HEK293 (cell line): ENCODE measurements at regions not wholly inside any gene's neighbourhood (a gene's known extent, or its start where the extent isn't known, plus 50 kb on each side); places are given as distances from the start of the nearest gene placed in this dataset.

Experiments
- CTCF ChIP-seq: fragments of 450-650 bp; formaldehyde crosslinking; IDR thresholded peaks from 2 replicates; pipeline ENCODE4 v1.5.1; 2016; ENCODE audit warnings: missing biosample characterization, missing genetic modification characterization
- MZF1 ChIP-seq: fragments of 450-650 bp; formaldehyde crosslinking; IDR thresholded peaks from 2 replicates; pipeline ENCODE4 v1.5.1; 2017; ENCODE audit warnings: missing biosample characterization, missing genetic modification characterization, borderline replicate concordance
- PBX3 ChIP-seq: sonication (generic); formaldehyde crosslinking; IDR thresholded peaks from 2 replicates; pipeline ENCODE4 v1.8.1; 2022; ENCODE audit warnings: mild to moderate bottlenecking, moderate library complexity, missing genetic modification reagents
- REST ChIP-seq: fragments of 450-650 bp; formaldehyde crosslinking; IDR thresholded peaks from 2 replicates; pipeline ENCODE4 v1.5.1; 2016; ENCODE audit warnings: missing biosample characterization, missing genetic modification characterization
- ZBTB17 ChIP-seq: fragments of 450-650 bp; formaldehyde crosslinking; IDR thresholded peaks from 2 replicates; pipeline ENCODE4 v1.5.1; 2016; ENCODE audit warnings: missing biosample characterization, missing genetic modification characterization
- ZBTB8A ChIP-seq: fragments of 450-650 bp; formaldehyde crosslinking; IDR thresholded peaks from 2 replicates; pipeline ENCODE4 v1.5.1; 2016; ENCODE audit warnings: missing biosample characterization, missing genetic modification characterization
- ZNF18 ChIP-seq: fragments of 450-650 bp; formaldehyde crosslinking; IDR thresholded peaks from 2 replicates; pipeline ENCODE4 v1.5.1; 2016; ENCODE audit warnings: missing biosample characterization, missing genetic modification characterization
- ZNF239 ChIP-seq: fragments of 450-650 bp; formaldehyde crosslinking; IDR thresholded peaks from 2 replicates; pipeline ENCODE4 v1.5.1; 2016; ENCODE audit warnings: missing biosample characterization, missing genetic modification characterization
- ZNF274 ChIP-seq, 2 experiments: fragments of 200-500 bp in 1 of 2; fragments of 450-650 bp in 1 of 2; sonication (Bioruptor generic) in 1 of 2; formaldehyde crosslinking in 1 of 2; IDR thresholded peaks; 2 replicates each; pipeline versions ENCODE4 v1.5.1 to v1.6.1; 2014 to 2016; ENCODE audit warnings: borderline replicate concordance in 1 of 2, inconsistent platforms in 1 of 2, low read length in 1 of 2, missing biosample characterization in 1 of 2, missing genetic modification characterization in 1 of 2
- ZNF280C ChIP-seq: fragments of 450-650 bp; formaldehyde crosslinking; IDR thresholded peaks from 2 replicates; pipeline ENCODE4 v1.5.1; 2016; ENCODE audit warnings: missing biosample characterization, missing genetic modification characterization
- ZNF48 ChIP-seq: fragments of 450-650 bp; formaldehyde crosslinking; IDR thresholded peaks from 2 replicates; pipeline ENCODE4 v1.5.1; 2016; ENCODE audit warnings: missing biosample characterization, missing genetic modification characterization
- ZSCAN23 ChIP-seq: fragments of 450-650 bp; formaldehyde crosslinking; IDR thresholded peaks from 2 replicates; pipeline ENCODE4 v1.5.1; 2016; ENCODE audit warnings: missing biosample characterization, missing genetic modification characterization

- no peak for TF ChIP-seq REST (tag by site-specific recombination)
- no peak for TF ChIP-seq CTCF (tag by site-specific recombination)
- no peak for TF ChIP-seq PBX3 (CRISPR knock-in tag)
- no peak for TF ChIP-seq ZBTB17 (tag by site-specific recombination)
- no peak for TF ChIP-seq ZNF48
- TF ChIP-seq ZNF280C (tag by site-specific recombination): no peak
- TF ChIP-seq ZNF18 (tag by site-specific recombination): no peak
- TF ChIP-seq ZNF239: no peak
- no peak for TF ChIP-seq ZSCAN23 (tag by site-specific recombination)
- no peak for TF ChIP-seq ZBTB8A
- TF ChIP-seq ZNF274 (IDR thresholded peaks at IDR 0.05; ENCODE audit: low read length): no peak
- TF ChIP-seq ZNF274 (tag by site-specific recombination; IDR thresholded peaks at IDR 0.05; ENCODE audit: borderline replicate concordance): no peak
- TF ChIP-seq MZF1 (tag by site-specific recombination): no peak
Measured at GRCh38 chr6:97958134-97958533, 675.1 kb upstream of the MMS22L start.
